ENCODE measurements at regions not wholly inside any gene's neighbourhood (a gene's known extent, or its start where the extent isn't known, plus 50 kb on each side); places are given as distances from the start of the nearest gene placed in this dataset.
A peak's percentile ranks its signal among the peaks of the same experiment; 100 is the strongest.

GRCh38 chr3:34260271-34261000 is 462.0 kb downstream of the PDCD6IP start:
- DNase-seq: peak; percentile 36

GRCh38 chr3:34261001-34261385 is 462.6 kb downstream of the PDCD6IP start:
- no peak for DNase-seq

GRCh38 chr3:34263101-34263621 is 464.7 kb downstream of the PDCD6IP start:
- DNase-seq: no peak

- DNase-seq: no peak
Measured at GRCh38 chr3:34264337-34265041, 466.1 kb downstream of the PDCD6IP start.

- DNase-seq: no peak
Measured at GRCh38 chr3:34267088-34267487, 468.7 kb downstream of the PDCD6IP start.

GRCh38 chr3:34268032-34268709 is 469.7 kb downstream of the PDCD6IP start:
- no peak for DNase-seq

- no peak for DNase-seq
Measured at GRCh38 chr3:34275811-34276210, 477.4 kb downstream of the PDCD6IP start.

- DNase-seq: no peak
Measured at GRCh38 chr3:34276342-34276741, 477.9 kb downstream of the PDCD6IP start.

- no peak for DNase-seq
Measured at GRCh38 chr3:34277110-34277509, 478.7 kb downstream of the PDCD6IP start.

GRCh38 chr3:34279901-34280300 is 481.5 kb downstream of the PDCD6IP start:
- no peak for DNase-seq

GRCh38 chr3:34283751-34284150 is 485.3 kb downstream of the PDCD6IP start:
- no peak for DNase-seq

- DNase-seq: no peak
Measured at GRCh38 chr3:34284959-34285826, 486.8 kb downstream of the PDCD6IP start.

GRCh38 chr3:34285827-34286188 is 487.4 kb downstream of the PDCD6IP start:
- no peak for DNase-seq

- no peak for DNase-seq
Measured at GRCh38 chr3:34292605-34293300, 494.3 kb downstream of the PDCD6IP start.

- DNase-seq: no peak
Measured at GRCh38 chr3:34294240-34294639, 495.8 kb downstream of the PDCD6IP start.

GRCh38 chr3:34296796-34297195 is 498.4 kb downstream of the PDCD6IP start:
- no peak for DNase-seq

GRCh38 chr3:34298653-34299052 is 500.2 kb downstream of the PDCD6IP start:
- no peak for DNase-seq

GRCh38 chr3:34300621-34301020 is 502.2 kb downstream of the PDCD6IP start:
- no peak for DNase-seq

- no peak for DNase-seq
Measured at GRCh38 chr3:34301313-34301712, 502.9 kb downstream of the PDCD6IP start.

- no peak for DNase-seq
Measured at GRCh38 chr3:34305266-34305665, 506.8 kb downstream of the PDCD6IP start.

- DNase-seq: no peak
Measured at GRCh38 chr3:34312684-34313083, 514.3 kb downstream of the PDCD6IP start.

- DNase-seq: no peak
Measured at GRCh38 chr3:34319881-34320280, 521.5 kb downstream of the PDCD6IP start.
